Ovary (tissue), 7 donors: ENCODE measurements at regions not wholly inside any gene's neighbourhood (a gene's known extent, or its start where the extent isn't known, plus 50 kb on each side); places are given as distances from the start of the nearest gene placed in this dataset.

Experiments
- DNase-seq, 5 donors: peaks; one replicate each; pipeline ENCODE4 v3.0.0-alpha.2; 2019 to 2020
- H3K27ac ChIP-seq, 2 donors: fragments of 200-600 bp; one replicate each; pipeline versions ENCODE4 v1.5.1 to v1.8.0; 2019 to 2022
- H3K27me3 ChIP-seq: fragments of 200-600 bp; one replicate; pipeline ENCODE4 v1.8.0; 2022
- H3K36me3 ChIP-seq: fragments of 200-600 bp; sonication (generic); one replicate; pipeline ENCODE4 v1.5.1; 2019
- H3K4me1 ChIP-seq: one replicate; pipeline ENCODE4 v1.8.1; 2013; ENCODE audit warnings: mild to moderate bottlenecking, moderate library complexity; ENCODE audit not compliant: insufficient read depth
- H3K4me3 ChIP-seq: fragments of 200-600 bp; sonication (generic); one replicate; pipeline ENCODE4 v1.5.1; 2017
- H3K9me3 ChIP-seq, 2 donors: fragments of 200-600 bp in 1 of 2; sonication (generic) in 1 of 2; one replicate each; pipeline versions ENCODE4 v1.5.1 to v1.8.1; 2013 to 2019; ENCODE audit warnings: mild to moderate bottlenecking in 1 of 2, moderate library complexity in 1 of 2
- CTCF ChIP-seq, 3 donors: fragments of 450-650 bp in 2 of 3; fragments of 200-600 bp in 1 of 3; IDR thresholded peaks; one replicate each; pipeline versions ENCODE4 v1.5.1 to v1.8.0; 2016 to 2022; ENCODE audit warnings: antibody characterized with exemption in 3 of 3, mild to moderate bottlenecking in 1 of 3
- EP300 ChIP-seq: sonication (generic); formaldehyde crosslinking; IDR thresholded peaks from one replicate; pipeline ENCODE4 v1.6.1; 2017; ENCODE audit warnings: antibody characterized with exemption
- POLR2A ChIP-seq: fragments of 450-650 bp; IDR thresholded peaks from one replicate; pipeline ENCODE4 v1.6.1; 2017; ENCODE audit warnings: antibody characterized with exemption, mild to moderate bottlenecking, moderate library complexity
- WGBS, 3 donors: extraction: QIAGEN DNeasy Blood & Tissue Kit in 1 of 3; methylation state at CpG; one replicate each; pipeline versions ENCODE4 v1.1.5 to v1.1.7; 2013 to 2017; 5-methylcytosine and 5-hydroxymethylcytosine counted together
- intact Hi-C, 4 donors: fragments of 100-400 bp; cut with DNase I; formaldehyde crosslinking; loops; one replicate each; pipeline versions ENCODE4 v1.11.0 to v1.15.1; 2022 to 2023
- donor health status: DM: no; HTN: no; CAD: no; lungs with moderate emphysema.
- donor health status: DM: no; HTN: no; CAD: no.
- donor health status: Bipolar disorder and iron deficiency.
- donor health status: DM: no; HTN: no; CAD: no.
- donor health status: DM: yes; HTN: yes; CAD: no.

- H3K27me3 ChIP-seq, result no peaks in the 10 kb centered on the region
- no peaks in the 10 kb centered on the region for H3K36me3 ChIP-seq
- H3K27ac ChIP-seq, result no peak overlapping the region
- no peak for TF ChIP-seq EP300
- no peak for TF ChIP-seq POLR2A
- TF ChIP-seq CTCF (IDR thresholded peaks at IDR 0.05), result no peak
- intact Hi-C loops, result no loop called here
- no peak for DNase-seq
- no peak overlapping the region for H3K4me3 ChIP-seq
- H3K9me3 ChIP-seq, result no peaks in the 10 kb centered on the region
- WGBS, 3 donors, result 65 to 77% (median 75%) methylated on average over 1 of the region's 1 CpG
- no peaks in the 10 kb centered on the region for H3K4me1 ChIP-seq
These were observed 108.4 kb downstream of the ZNF365 start for GRCh38 chr10:62482581-62482980.

- Histone ChIP-seq H3K4me3 (no peak overlapping the region), H3K4me1 (no peaks in the 10 kb centered on the region), H3K9me3 (no peaks in the 10 kb centered on the region), H3K36me3 (no peaks in the 10 kb centered on the region), H3K27me3 (no peaks in the 10 kb centered on the region), H3K27ac (no peak overlapping the region)
- intact Hi-C loops, result no loop called here
- no peak for TF ChIP-seq POLR2A
- DNase-seq, result no peak
These were observed 117.4 kb downstream of the ZNF365 start for GRCh38 chr10:62491597-62491996.

- DNase-seq, result no peak
- TF ChIP-seq EP300 (no peak), POLR2A (no peak), CTCF (IDR thresholded peaks at IDR 0.05) (no peak)
- intact Hi-C loops, result no loop called here
- H3K27me3 ChIP-seq, result no peaks in the 10 kb centered on the region
- H3K36me3 ChIP-seq, result no peaks in the 10 kb centered on the region
- no peak overlapping the region for H3K4me3 ChIP-seq
- H3K27ac ChIP-seq, result no peak overlapping the region
- no peaks in the 10 kb centered on the region for H3K9me3 ChIP-seq
- H3K4me1 ChIP-seq, result no peaks in the 10 kb centered on the region
- WGBS, 3 donors, result 71 to 77% (median 72%) methylated on average over 5 of the region's 5 CpGs
These were observed 118.1 kb downstream of the ZNF365 start for GRCh38 chr10:62492012-62492869.

- TF ChIP-seq CTCF (IDR thresholded peaks at IDR 0.05) (no peak), EP300 (no peak), POLR2A (no peak)
- no peak overlapping the region for H3K27ac ChIP-seq
- DNase-seq, result no peak
- no peaks in the 10 kb centered on the region for H3K27me3 ChIP-seq
- intact Hi-C loops, result no loop called here
- no peaks in the 10 kb centered on the region for H3K36me3 ChIP-seq
- WGBS, 3 donors, result 86 to 88% (median 87%) methylated on average over 3 of the region's 3 CpGs
- H3K4me1 ChIP-seq, result no peaks in the 10 kb centered on the region
- H3K9me3 ChIP-seq, result no peaks in the 10 kb centered on the region
- H3K4me3 ChIP-seq, result no peak overlapping the region
These were observed 118.7 kb downstream of the ZNF365 start for GRCh38 chr10:62492870-62493180.

- H3K4me3 ChIP-seq, result no peak overlapping the region
- DNase-seq, result no peak
- H3K27me3 ChIP-seq, result no peaks in the 10 kb centered on the region
- no peaks in the 10 kb centered on the region for H3K4me1 ChIP-seq
- 49 to 54% (median 54%) methylated on average over 3 of the region's 3 CpGs for WGBS, 3 donors
- TF ChIP-seq CTCF (IDR thresholded peaks at IDR 0.05) (no peak), EP300 (no peak), POLR2A (no peak)
- no peak overlapping the region for H3K27ac ChIP-seq
- intact Hi-C loops, result no loop called here
- H3K9me3 ChIP-seq, result no peaks in the 10 kb centered on the region
- no peaks in the 10 kb centered on the region for H3K36me3 ChIP-seq
These were observed 122.8 kb downstream of the ZNF365 start for GRCh38 chr10:62496925-62497324.
